ENCODE measurements at regions not wholly inside any gene's neighbourhood (a gene's known extent, or its start where the extent isn't known, plus 50 kb on each side); places are given as distances from the start of the nearest gene placed in this dataset.
"Not testable (repeated sequence)": the region's sequence is repeated elsewhere in the genome, so short reads cannot be mapped to it uniquely, and the experiment has no call there.

GRCh38 chr2:150207979-150208378 is 279.5 kb downstream of the RND3 start:
- no peak for DNase-seq

DNA sequence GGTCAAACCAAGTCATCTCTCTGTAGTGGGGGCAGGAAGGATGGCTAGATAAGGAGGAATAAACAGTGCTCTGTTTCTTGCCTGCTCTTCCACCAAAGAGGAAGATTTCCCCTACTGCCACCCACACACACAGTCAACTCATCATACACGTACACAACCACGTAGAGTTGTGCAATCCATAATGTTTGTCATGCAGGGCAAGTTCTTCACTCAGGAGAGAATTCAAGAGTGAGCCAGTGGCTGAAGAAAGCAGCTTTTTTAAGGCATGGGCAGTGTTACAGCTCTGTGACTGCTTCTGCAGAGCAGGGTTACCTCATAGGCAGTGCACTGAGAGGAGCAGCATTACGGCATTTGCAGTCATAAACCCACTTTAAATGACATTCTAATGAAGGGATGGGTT is 283.0 kb downstream of the RND3 start:
- DNase-seq = peak; percentile 79

DNA sequence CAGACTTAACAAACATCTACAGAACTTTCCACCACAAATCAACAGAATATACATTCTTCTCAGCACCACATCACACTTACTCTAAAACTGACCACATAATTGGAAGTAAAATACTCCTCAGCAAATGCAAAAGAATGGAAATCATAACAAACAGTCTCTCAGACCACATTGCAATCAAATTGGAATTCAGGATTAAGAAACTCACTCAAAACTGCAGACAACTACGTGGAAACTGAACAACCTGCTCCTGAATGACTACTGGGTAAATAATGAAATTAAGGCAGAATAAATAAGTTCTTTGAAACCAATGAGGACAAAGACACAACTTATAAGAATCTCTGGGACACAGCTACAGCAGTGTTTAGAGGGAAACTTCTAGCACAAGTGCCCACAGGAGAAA is 292.7 kb downstream of the RND3 start:
- DNase-seq = not testable (repeated sequence)

- DNase-seq = no peak
These were observed 294.8 kb downstream of the RND3 start for GRCh38 chr2:150192701-150193100.

GRCh38 chr2:150191349-150191748 is 296.1 kb downstream of the RND3 start:
- DNase-seq = peak; percentile 94

DNA sequence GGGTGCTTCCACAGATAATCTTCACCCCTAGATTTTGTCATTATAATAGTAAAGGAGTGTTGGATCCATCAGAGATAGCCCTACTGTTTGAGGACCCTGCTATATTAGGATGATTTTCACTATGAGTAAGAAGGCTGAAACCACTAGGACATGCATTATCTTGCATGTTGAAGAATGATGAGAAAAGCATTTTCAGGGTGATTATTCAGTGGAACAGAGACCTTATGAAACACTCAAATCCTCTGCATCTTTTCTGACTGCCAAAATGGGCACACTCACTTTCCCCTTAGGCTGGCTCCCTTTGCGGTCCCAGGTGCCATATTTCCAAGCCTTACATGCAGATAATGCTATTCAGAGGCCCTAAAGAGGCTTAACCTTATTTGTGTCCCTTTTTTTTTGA is 296.9 kb downstream of the RND3 start:
- DNase-seq = no peak

DNA sequence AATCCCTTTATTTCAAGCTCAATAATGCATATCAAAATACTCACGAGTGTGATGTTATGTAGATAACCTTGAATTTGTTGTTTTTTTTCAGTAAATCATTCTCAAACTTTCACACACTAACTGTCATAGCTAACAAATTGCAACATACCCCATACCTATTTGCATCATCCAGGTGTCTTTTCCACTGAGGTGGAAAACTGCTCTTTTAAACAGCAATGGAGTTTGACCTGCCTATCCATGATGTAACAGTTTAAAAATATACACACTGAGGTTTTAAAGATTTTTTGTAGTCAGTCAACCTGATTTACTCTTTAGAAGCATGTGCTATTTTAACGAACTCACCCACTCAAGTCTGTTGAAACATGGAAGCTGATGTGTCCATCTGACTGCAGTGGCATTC is 298.7 kb downstream of the RND3 start:
- DNase-seq = no peak

DNA sequence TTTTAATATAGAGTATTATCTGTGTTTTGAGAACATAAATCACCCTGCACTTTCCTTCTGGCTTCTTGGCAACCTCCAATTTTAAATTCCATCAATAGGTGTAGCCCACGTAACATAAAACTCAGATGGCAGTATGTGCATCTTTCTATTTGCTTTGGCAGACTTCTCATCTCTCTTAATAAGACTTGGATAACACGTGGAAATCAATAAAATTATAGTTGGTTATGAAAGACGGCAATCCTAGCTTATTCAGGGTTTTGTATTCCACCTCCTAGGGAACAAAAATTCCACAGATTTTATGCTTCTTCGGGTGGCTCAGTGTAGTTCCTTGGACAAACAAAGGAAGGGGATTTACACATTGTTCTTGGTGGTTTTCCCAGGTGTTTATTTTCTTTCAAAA is 299.3 kb downstream of the RND3 start:
- DNase-seq = peak; percentile 78

DNA sequence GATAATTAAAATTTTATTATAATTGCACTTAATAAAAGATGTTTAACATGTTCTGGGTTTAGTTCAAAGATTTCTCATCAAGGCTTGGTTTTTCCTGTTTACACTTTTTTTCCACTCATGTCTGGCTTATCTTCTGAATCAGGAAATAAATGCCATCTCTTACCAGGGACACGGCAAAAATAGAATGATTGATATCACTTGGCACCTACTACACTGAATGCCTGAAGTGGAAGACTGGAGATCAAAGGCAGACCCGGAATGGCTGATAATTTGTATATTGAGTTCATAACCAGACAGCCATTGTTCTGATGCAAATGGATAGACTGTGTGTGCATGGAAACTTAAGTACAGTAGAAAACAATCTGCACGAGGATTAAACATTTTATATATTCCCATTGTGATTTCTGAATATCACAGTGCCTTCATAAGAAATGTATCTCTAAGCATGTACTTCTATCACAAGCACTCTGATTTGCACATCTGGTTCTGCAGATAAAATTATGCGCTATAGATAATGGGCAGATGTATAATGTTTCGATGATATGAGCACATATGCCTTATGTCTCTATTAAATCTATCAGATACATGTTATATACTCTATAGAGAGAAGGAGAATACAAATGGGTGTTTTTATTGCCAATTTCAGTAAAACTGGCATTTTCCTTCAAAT is 304.8 kb downstream of the RND3 start:
- no peak for DNase-seq

- DNase-seq = no peak
These were observed 308.9 kb downstream of the RND3 start for GRCh38 chr2:150178591-150178990.

GRCh38 chr2:150174971-150175421 is 312.5 kb downstream of the RND3 start:
- no peak for DNase-seq

DNA sequence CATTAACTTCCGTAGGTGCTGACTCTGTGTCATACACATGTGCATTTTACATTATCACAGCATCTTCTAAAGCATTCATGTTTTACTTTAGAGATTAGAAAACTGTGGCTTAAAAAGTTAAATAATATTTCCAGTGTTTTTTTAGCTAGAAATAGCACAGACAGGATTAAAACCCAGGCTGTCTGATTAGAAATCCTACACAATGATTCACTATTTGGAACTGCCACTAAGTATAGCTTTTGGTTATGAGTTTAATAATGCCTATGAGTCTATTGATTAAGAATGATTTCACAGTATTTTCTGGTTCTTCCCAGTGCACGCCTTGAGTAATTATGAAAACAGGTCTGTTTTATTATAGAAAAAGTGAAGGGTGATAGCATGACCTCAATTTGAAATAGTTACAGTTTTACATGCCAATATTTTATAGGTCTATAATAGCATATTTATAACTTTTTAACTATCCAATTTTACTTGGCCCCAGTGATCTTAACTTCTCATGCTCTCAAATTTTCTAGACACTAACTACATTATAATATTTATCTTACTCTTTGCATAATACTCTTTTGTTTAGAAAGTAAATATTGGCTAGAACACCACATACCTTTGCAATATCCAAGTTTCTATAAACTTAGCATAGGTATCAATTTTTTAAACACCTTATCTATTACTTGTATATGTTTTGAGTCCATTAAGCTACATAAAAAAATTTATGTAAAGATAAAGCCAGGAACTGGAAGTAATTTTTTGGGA is 313.2 kb downstream of the RND3 start:
- DNase-seq = peak; percentile 16

- no peak for DNase-seq
These were observed 316.4 kb downstream of the RND3 start for GRCh38 chr2:150171065-150171548.

DNA sequence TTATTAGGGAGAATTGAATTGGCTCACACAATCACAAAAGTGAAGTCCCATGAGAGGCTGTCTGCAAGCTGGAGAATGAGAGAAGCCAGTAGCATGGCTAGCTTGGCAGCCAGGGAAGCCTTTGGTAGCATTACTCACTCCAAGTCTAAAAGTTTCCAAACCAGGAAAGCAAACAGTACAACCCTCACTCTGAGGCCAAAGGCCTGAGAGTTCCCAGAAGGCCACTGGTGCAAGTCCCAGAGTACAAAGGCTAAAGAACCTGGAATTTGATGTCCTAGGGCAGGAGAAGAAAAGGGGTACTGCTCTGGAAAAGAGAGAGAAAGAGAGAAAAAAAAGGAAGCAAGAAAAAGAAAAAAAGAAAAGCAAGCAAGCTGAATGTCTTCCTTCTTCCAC is 318.2 kb downstream of the RND3 start:
- DNase-seq = peak; percentile 77

DNA sequence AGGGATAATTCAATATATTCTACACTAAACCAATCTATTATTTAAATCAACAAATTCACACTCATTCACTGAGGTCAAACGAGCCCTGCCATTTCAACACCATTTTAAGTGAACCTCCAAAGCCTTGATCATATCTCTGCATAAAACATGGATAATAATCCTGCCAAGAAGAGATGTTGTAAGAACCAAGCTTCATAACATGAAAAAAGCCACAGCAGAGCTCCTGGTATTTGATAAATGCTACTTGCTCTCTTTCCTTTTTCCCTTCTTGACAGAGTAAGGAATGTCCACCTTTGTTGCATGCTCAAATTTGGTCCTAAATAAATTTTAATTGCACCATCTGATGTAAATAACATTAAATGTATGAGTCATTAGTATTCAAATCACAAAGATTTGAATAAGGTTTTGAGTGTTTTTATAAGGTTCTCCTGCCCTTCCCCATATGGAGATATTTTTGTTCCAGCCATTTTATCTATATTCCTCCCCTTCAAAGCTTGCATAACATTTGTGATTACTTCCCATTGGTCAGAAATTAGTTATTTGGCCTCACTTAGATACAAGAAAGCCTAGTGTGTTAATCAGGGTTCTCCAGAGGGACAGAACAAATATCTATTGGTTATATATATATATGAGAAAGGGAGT is 318.8 kb downstream of the RND3 start:
- peak; percentile 83 for DNase-seq

DNA sequence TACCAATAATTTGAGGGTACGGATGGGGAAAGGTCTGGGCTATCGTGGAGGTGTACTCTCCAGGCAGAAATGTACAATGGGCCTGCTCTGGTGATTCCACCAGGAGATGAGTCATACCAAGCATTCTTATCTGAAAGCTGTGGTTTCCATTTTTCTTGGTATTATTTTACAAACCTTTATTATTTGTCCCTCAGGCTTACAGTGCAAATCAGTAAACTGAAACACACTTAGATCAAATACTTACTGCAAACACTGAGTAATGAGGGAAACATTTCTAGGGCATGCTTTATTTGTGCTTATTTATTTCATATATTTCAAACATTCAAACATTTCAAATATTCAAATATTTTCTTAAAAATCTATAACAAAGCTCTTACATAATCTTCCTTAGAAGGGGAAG is 319.8 kb downstream of the RND3 start:
- DNase-seq = peak; percentile 75

DNA sequence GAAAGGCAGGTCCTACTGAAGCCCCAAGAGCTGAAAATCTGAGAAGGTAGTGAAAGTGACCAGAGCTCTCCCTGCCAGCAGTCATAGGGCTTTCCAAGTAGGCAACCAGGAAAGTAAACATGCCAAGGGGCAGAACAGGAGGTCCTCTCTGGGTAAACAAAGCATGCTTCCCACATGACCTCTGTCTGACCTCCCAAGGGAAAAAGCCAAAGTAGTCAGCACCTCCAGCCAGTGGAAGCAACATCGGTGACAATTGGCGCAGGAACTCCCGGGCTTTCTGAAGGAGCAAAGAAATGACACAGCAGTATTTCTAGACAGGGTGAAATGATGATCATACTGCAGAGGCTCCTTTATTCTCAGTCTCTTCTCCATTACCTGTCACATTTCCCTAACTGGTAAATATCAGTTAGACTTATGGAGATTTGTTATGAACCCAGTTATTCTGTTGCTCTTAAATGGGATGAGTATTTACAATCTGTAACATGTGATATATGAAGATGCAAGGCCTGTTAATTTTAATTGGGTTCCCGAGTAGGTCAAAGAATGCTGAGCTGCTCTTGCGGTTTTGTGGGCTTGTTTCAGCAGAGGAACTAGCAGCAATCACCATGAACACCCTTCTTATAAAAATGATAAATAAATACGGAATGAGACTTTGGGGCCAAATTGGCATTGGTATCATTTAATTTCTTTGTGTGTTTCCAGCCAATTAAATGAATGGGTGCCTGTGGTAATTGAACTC is 321.0 kb downstream of the RND3 start:
- DNase-seq = no peak

GRCh38 chr2:150165988-150166312 is 321.5 kb downstream of the RND3 start:
- DNase-seq = no peak

DNA sequence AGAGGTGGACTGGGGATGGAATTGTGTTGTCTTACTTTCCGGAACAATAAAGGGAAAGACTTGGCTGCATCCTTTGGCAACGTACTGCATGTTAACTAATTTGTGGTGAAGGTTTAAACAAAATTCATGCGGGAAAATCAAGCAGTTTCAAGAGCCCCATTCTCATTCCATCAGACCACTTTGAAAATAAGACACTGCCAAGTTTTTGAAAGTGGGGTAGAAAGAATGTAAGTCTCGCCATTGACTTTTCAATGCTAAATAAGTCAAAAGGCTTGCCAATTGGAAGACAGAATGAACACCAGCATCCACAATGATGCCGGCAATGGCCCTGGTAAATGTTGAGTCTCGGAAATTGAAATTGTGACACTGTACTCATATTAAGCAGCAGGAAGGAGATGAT is 322.0 kb downstream of the RND3 start:
- DNase-seq = peak; percentile 87

- DNase-seq = no peak
These were observed 325.1 kb downstream of the RND3 start for GRCh38 chr2:150162241-150162942.

DNA sequence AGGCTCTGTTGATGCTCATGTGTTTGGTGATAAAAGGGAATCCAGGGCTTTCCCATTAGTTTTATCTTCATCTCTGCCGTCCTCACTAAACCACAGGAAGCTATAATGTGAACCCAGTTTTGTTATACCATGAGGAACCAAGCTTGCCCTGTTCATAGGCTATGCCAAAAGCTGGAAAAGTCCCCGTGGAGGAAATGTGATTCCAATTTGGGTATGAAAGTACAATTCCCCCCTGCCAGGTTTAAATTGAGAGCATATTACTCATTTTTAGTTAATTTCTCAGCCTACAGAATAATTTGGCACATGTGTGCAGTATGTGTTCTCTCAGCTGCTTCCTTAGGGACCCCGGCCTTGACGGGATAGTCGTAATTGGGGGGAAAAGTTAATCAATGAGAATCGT is 327.4 kb downstream of the RND3 start:
- peak; percentile 72 for DNase-seq

GRCh38 chr2:150159300-150159699 is 328.2 kb downstream of the RND3 start:
- DNase-seq = no peak

- peak; percentile 52 for DNase-seq
These were observed 330.6 kb downstream of the RND3 start for GRCh38 chr2:150156876-150157275.

Measured in fibroblast of upper back skin (primary cell).